DMS153 treated with DMSO at 0.1 percent for 48 hours (cell line): ENCODE measurements at regions not wholly inside any gene's neighbourhood (a gene's known extent, or its start where the extent isn't known, plus 50 kb on each side); places are given as distances from the start of the nearest gene placed in this dataset.

Experiments used
- DNase-seq: peaks from one replicate; lab custom pipeline; 2025; ENCODE audit not compliant: unreplicated experiment; lab: John Stamatoyannopoulos, UW

DNA sequence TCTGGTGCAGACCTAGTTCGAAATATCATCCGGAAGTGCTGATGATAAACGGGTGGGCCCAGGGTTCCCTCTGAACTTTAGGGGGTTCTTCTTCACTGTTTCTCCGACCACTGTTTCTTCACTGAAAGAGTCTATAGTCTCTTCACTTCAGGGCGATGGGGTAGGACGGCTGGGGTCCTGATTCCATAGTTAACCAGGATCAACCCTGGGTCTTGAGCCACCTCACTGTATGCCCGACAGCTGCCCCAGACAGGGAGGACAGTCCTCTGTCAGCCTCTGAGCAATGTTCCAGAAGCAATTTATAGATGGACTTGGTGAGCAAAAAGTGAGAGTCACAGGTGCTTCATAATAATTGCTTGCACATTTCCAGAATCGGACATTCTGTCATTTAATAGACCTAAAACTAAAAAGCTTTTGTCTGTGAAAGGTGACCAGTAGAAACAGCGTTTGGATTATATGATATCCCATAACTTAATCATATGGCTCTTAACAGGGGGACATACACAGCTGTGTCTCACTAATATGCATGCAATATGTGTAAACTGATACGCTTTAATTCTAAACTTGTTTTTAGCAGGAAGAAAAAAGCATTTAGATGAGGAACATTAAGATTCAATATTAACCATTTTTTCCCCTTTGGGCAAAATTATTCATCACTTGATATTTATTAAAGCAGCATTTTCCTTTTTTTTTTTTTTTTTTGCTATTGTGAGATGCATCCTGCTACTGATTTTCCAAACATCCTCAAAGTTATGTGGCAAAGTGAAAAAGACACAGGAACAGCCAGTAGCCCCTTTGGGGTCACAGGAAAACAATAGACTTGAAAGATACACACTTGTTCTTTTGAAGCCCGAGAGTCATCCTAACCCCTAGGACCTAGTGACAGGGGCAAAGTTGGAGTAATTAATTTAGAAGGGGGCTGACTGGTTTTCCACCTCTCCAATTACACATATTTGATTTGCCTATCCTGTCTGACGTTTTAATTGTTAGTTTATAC, 277.0 kb downstream of the ZNF536 start:
- DNase-seq, result no peak

DNA sequence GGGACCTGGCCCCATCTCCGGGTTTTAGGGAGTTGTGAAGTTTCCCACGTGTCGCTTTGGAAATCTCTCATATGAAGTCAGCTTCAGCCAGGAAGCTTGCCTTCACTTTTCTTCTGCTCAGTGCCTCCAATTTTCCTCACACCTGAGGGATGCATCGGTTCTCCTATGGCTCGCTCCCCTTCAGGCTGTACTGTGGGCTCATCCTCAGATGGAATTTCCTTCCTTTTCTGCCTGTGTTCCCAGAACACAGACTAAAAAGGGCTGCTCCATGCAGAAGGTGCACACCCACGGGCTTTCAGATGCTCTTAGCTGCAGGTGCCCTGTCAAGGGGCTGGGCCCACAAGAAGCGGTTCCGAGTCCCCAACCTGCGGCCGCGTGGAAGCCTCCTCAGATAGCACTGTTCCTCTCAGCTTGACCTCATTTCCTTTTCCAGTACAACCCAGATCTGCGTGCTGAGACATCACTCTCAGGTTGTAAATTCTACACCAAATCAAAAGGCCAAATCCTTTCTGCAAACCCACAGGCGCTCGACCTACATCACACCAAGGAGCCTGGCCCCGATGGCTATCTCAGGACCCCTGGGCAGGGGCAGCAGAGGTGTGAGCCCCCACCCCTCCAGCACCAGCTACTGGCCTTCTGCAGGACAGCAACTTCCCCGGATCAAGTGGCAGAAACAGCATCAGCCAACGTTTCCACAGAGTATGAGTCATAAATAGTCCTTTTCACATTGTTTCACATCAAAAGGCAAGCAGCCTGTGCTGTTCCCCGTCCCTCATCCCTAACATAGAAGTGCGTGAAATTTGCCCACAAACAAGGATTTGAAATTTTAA, 275.9 kb downstream of the ZNF536 start:
- no peak for DNase-seq

DNA sequence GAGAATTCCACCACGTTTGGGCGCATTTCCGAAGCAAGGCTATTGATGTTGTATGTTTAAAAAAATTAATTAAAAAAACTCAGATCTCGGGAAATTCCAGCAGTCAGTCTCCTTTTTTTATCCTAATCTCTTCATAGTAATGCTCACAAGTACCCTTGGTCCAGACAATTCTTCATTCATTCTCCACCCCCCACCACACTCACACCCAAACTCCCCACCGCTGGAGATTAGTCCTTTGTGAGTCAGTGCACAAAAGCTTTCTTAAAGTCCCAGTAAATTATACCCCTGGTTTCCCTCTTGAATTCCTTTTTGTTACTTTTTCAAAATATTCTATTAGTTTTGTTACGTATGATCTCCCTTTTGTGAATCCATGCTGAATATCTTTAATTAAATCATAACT, 274.6 kb downstream of the ZNF536 start:
- no peak for DNase-seq

DNA sequence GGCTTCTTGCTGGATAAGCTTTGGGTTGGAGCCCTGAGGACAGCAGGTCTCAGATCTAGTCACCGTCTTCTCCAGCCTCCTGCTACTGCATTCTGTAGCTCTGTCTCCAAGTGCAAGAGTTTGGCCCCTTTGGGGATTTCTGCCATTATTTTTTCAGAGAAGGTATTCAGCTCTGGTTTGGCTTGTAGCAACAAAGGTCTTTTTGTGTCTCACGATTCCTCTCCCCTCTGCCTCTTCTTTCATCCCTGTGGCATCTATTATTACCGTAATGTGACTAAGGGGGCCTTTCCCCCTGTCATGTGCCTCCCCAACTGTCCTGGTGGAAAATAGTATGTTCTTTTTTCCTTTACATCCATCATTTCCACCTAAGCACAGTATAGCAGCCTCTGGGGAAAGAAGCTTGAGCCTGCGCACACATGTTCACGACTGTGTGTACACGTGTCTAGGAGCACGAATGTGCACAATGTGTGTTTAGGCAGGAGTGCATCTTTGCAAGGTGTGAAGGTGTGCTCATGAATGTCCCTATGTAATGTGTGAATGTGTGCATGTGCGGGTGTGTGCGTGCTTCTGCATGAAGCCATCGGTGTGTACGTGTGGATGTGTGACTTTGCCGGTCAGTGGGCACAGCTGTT, 273.9 kb downstream of the ZNF536 start:
- no peak for DNase-seq

DNA sequence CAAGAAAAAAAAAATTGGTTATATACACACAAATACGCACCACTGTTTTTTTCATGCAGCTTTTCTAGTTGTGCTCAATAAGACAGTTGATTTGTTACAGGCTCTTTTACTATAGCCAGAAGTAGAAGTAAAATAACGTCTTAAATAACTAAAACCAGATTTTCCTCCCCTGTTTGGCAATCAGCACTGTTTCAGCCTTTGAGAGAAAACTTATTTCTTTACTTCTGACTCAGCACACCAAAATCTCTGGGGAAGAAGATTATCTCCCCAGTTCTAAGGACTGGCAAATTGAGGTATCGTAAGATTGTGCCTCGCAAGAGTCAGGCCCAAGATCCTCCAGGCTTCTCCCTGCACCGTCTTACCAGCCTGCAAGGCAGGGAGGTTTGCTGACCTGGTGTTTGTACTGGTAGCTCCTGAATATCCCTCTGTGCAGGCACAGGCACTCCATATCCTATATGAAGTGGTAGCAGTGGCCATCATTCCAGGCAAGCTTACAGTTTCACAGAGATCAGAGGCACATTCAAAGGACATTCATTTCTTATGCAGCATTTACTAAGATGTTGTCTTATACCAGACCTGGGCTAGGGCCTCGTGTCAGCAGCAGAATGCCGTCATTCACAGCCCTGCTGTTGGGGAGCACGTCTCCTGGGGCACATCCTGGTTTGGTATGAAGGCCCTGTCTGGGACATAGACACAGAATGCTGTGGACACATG, 268.2 kb downstream of the ZNF536 start:
- no peak for DNase-seq

DNA sequence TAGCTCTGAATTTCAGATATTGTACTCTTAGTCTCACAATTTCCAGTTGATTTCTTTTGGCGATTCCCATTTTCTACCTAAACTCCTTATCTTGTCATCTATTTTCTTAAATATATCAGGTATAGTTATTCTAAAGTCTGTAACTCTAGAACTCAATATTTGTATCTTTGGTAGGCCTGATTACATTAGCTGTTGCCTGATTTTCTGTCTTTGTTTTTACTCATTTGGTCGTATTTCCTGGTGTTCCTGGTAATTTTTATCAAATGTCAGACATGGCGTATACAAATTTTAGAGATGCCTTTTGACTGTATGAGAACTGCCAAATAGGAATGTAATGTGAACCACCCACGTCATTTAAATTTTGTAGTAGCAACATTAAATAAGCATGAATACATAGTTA, 266.7 kb downstream of the ZNF536 start:
- no peak for DNase-seq

DNA sequence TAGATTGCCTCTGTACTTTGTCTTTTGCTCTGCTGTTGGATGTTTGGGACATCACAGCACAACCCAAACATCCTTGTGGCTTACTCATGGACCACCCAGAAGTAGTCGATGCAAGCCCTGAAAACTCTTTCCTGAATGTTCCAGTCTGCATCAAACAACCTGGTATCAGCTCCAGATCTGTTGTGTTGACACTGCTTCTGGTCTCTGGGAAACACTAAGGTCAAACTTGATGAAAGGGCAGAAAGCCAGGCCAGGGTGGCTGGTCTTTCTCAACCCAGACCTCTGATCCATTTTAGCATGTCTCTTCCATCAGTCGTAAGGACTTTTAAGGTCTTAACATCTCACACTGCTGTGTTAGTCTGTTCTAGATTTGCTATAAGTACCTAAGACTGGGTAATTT, 265.7 kb downstream of the ZNF536 start:
- DNase-seq, result no peak

DNA sequence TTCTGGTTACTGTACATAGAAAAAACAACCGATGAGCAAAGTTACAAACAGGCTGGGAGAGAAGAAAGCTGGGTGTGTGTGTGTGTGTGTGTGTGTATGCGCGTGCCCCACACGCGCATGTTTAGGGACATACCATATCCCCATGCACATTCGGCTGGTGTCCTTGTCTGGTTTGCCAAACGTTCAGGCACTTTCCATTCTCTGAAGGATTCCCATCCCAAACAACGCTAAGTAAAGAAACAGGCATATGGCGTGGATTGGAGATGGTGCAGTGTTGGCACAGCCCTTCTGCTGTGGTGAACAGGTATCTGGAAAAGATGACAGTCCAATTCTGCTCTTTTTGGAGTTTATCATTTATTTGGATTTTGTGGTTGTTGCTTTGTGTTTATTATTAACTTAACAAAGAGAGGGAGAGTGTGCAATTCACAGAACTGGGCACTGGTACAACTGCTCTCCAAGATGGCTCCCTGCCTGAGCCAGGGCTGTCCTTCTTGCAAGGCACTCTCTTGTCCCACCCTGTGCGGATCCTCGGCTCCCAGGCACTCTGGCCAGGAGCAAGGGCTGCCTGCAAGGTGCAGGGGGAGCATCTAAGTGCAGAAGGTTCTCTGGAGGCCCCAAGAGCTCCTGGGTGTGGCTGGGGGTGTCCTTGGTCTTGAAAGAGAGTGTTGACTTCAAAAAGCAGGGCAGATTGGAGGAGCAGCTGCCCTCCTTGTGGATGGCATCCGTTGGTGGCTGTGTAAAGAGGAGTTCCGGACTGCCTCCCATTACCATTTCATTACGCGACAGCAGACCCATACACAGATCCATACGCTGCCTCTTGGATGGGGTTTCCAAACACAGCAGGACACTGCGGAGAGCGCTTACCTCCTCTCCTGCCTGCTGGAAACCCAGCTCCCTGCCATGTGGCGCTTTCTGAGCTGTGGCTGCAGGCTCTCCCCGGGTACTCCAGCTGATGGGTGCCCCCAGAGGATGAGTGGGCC, 263.1 kb downstream of the ZNF536 start:
- DNase-seq, result no peak

DNA sequence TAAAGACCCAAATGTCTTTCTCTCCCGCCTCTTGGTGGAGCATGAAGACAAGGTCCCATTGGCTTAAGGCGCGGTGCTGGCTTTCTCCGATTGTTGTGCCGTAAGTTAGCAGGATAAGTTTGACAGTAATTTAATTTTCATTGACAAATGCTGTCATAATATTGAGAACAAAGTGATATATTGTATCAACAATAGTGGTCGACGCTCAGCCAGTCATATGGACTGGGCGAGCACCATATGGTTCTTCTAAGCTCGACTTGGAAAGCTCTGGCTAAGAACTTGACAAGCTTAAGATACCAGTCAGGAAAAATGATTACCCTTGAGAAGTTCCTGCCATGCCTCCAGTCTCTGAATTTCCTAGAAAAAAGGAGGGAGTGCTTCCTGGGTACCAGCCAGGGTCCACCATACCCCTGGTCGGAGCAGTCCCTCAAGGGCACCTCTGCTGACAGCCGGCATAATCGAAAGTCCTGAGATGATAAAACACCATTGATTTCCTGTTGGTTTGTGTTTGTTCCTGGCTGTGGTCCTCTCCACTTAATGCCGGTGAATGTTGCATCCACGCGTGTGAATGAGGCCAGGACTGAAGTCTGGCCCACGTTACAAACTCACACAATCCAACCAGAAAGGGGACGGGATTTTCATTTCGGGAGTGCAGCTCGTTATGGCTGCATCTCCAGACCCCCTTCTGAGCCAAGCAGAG, 262.1 kb downstream of the ZNF536 start:
- DNase-seq, result no peak

DNA sequence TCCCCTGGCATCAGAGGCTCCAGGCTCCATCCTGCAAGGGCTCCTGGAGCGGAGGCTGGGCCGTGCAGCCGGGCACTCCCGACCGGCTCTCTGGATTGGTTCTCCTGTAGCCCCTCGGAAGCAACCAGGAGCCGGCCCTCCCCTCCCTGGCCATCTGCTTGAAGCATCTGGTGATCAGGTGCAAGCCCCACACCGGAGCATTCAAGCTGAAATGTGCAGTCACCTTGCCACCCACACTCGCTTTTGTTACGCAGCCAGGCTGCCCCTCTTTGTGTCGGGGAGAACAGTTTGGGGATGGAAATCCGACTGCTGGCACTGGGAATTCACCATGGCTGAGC, 258.8 kb downstream of the ZNF536 start:
- DNase-seq, result no peak

DNA sequence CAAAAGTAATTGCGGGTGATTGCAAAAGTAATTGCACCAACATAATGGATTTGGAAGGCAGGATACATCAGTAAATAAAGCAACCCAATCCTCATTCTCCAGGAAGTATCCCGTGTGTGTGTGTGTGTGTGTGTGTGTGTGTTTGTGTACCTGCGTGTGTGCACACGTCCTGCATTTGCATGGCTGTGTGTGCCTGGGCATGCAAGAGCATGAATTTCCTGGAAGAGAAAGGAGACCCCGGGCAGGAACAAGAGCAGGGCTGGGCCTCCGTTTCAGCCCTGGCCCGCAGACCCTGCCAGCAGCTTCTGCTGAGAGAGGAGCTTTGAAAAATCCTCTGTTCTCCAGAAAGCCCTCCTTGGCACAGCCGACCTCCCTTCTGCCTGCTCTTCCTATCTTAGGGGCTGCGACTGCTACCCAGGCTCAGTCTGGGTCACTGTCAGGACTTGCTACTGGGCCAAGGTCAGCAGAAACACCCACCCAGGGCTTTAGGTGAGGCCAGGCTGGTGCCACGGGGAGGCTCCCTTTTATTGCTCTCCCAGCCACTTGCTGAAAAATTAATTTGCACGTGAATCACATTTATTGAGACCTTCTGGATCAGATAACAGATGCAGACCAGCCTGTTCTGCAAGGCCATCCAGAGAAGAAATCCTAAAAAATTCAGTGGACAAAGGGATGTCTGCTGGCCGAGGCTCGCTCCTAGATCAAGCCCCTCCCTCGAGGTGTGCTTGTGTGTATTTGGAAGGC, 258.3 kb downstream of the ZNF536 start:
- no peak for DNase-seq

DNA sequence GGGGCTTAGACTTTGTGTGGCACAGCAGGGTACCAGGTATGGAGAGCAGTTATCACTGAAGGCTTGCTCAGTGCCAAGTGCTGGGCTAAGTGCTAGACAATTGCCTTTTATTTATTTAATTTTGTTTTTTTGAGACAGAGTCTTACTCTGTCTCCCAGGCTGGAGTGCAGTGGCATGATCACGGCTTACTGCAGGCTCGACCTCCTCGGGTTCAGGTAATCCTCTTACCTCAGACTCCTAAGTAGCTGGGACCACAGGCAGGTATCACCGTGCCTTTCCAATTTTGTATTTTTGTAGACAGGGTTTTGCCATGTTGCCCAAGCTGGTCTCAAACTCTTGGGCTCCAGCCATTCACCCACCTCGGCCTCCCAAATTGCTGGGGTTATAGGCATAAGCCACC, 256.9 kb downstream of the ZNF536 start:
- DNase-seq, result no peak

DNA sequence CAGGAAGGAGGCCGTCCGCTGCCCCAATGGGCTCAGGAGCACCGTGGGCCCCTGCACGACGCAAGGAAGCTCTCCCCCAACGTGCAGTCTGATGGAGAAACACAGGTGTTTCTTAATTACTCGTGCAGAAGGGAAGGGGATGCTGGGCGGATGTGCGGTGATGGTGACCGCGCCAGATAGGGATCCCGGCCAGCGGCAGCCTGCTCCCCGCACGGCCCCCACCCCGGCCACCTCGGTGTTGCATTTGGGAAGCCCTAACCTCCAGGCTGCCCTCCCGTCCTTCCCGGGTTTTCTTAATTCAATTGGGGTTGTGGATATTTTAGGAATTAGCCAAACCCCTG, 254.4 kb downstream of the ZNF536 start:
- no peak for DNase-seq

DNA sequence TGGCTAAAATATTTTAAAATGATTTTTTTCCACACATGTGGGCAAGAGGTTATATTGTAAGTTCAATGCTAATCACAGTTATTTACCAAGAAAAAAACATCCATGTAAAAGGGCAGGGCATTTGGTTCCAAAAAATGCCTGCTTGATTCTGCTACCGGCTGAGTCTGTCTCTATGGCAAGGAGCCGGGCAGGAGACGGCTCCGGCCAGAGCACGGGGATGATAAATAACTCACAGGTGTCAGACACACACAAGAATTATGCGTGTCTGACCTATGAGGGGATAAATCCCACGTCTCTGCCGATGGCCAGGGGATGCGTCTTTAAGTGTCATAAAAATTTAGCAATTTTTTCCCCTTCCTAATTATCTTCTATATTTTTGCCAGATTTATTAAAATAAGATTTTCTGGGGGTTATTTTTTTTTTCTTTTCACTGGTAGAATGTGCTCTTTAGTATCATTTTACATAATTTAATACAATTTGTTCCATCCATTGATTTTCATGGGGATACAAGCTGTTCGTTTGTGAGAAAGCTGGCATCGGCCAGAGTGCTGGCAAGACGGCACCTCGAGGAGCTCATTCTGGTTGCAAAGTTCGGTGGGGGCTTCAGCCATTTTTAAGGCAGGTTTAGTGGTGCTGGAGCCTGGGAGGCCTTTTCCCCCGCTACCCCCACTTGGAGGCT, 253.9 kb downstream of the ZNF536 start:
- DNase-seq, result no peak

DNA sequence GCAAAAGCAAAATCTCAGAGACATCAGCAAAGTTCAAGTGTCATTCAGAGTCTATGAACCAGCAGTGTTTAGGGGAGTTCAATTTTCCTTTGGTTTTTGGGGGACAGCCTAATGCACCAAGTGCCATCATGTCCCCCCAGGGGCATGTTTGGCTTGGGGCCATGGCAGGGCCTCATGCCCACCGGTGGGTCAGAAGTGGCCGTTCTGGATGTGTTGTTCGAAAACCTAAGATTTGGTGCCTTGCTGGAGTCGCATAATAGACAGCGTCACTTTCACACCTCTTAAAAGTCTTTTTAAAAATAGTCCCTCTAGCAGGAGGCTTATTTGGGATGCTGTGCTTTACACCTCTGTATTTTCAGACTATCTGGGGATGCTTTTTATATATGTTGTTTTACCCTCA, 250.1 kb downstream of the ZNF536 start:
- DNase-seq, result no peak

DNA sequence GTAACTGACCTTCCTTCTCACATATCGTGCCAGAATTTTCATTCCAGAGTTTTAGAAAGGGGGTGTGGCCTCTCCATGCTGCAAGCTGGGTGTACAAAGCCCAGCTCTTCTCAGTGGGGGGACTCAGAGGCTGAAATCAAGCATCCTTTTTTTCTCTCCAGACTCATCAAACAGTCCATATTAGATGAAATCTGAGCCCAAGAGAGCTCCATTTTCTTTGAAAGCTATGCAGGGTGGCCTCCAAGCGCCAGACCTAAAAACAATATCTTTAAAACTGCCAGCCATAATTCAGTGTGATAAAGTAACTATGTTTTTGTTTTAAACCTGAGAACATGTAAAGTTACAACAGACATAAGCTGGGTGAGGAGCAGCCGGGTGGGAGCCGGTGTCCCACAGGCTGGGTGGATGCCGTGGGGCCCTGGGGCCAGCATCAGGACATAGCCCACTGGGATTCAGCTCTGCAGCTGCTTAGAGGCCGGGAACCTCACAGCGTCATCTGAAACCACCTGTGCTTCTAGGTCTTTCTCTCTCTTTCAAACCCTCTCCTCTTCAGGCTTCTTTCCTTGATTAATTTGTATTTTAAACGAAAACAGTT, 249.2 kb downstream of the ZNF536 start:
- no peak for DNase-seq

DNA sequence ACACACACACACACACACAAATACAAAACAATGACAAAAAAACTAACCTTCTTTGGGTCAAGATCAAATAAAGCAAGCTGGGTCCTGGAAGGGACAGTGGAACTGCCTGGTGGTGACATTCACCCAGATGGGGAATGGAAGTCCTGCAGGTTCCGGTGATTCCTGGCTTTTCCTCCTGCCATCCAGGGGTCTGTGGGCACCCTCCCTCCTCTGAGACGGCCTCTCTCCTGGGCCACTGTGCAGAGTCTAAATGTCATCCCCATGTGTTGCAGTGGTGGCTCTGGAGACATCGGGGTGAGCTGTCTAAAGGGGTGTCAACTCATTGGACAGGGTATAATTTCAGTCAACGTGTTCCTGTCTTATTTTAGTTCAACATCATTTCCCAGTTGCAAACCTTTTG, 248.2 kb downstream of the ZNF536 start:
- DNase-seq, result no peak
